ENCODE measurements at regions not wholly inside any gene's neighbourhood (a gene's known extent, or its start where the extent isn't known, plus 50 kb on each side); places are given as distances from the start of the nearest gene placed in this dataset.

DNA sequence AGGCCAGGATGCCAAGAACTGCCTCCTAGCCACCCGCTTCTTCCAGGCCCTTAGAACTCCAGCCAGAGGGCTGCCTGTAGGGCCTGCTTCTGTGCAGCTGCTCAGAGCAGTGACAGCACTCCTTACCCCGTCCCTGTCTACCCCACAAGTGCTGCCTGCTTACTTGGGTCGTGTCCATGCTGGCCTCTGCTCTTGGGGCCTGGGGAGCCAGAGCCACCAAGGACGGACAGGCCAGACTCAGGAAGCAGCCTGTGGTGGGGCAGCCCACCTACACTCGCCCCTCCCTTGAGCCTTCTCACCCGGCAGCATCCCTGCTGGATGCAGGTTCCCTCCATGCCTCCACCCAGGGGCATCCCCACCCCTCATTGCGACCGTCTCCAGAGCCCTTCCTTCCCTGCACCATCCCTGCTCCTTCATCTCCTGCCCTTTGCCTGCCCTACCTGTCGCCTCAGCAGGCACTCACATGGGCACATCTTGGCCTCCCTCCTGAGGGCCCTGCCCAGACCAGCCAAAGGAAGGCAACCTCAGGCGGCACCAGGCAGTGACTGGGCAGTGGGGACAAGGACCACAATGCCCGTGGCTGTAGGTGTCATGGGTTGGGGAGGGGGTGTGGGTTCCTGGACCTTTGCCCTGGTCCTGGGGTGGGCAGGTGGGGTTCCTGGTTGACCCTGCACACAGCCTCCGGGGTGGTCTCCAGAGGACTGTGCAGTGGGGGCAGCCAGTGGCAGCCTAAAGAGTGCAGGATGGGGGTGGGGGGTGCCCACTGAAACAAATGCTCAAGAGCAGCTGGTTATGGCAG, 78.0 kb upstream of the TNS3 start:
- no peaks in the 10 kb centered on the region for H3K79me2 ChIP-seq (ENCODE audit: insufficient read depth, low read length)
- TF ChIP-seq EZH2 (IDR thresholded peaks at IDR 0.05; ENCODE audit: borderline replicate concordance, low read length): no peak
- TF ChIP-seq, protein P1, sequence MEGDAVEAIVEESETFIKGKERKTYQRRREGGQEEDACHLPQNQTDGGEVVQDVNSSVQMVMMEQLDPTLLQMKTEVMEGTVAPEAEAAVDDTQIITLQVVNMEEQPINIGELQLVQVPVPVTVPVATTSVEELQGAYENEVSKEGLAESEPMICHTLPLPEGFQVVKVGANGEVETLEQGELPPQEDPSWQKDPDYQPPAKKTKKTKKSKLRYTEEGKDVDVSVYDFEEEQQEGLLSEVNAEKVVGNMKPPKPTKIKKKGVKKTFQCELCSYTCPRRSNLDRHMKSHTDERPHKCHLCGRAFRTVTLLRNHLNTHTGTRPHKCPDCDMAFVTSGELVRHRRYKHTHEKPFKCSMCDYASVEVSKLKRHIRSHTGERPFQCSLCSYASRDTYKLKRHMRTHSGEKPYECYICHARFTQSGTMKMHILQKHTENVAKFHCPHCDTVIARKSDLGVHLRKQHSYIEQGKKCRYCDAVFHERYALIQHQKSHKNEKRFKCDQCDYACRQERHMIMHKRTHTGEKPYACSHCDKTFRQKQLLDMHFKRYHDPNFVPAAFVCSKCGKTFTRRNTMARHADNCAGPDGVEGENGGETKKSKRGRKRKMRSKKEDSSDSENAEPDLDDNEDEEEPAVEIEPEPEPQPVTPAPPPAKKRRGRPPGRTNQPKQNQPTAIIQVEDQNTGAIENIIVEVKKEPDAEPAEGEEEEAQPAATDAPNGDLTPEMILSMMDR (IDR thresholded peaks at IDR 0.05; ENCODE audit: low read length): no peak
- H3K9ac ChIP-seq (ENCODE audit: low read length): no peak overlapping the region
- H3K9me2 ChIP-seq (ENCODE audit: low read depth, low read length): no peaks in the 10 kb centered on the region
- H3K4me1 ChIP-seq (ENCODE audit: insufficient read depth, low read length, severe bottlenecking): peaks cover 15% of the 10 kb centered on the region
- no peak overlapping the region for H3K4me3 ChIP-seq (ENCODE audit: low read depth, low read length, poor library complexity, severe bottlenecking)
- H3K27me3 ChIP-seq (ENCODE audit: insufficient read depth, low read length): no peaks in the 10 kb centered on the region
- no peaks in the 10 kb centered on the region for H3K9me3 ChIP-seq (ENCODE audit: low read length)
- no peaks in the 10 kb centered on the region for H4K20me1 ChIP-seq (ENCODE audit: insufficient read depth, low read length)
- H3F3A ChIP-seq (ENCODE audit: insufficient read depth, low read length): no peaks in the 10 kb centered on the region
- no peak overlapping the region for H3K4me2 ChIP-seq (ENCODE audit: low read length)
- no peak overlapping the region for H3K27ac ChIP-seq (ENCODE audit: low read depth, low read length, poor library complexity, severe bottlenecking)
- H3K36me3 ChIP-seq (ENCODE audit: insufficient read depth, low read length): no peaks in the 10 kb centered on the region
- no peak overlapping the region for H2AFZ ChIP-seq (ENCODE audit: low read length)

DNA sequence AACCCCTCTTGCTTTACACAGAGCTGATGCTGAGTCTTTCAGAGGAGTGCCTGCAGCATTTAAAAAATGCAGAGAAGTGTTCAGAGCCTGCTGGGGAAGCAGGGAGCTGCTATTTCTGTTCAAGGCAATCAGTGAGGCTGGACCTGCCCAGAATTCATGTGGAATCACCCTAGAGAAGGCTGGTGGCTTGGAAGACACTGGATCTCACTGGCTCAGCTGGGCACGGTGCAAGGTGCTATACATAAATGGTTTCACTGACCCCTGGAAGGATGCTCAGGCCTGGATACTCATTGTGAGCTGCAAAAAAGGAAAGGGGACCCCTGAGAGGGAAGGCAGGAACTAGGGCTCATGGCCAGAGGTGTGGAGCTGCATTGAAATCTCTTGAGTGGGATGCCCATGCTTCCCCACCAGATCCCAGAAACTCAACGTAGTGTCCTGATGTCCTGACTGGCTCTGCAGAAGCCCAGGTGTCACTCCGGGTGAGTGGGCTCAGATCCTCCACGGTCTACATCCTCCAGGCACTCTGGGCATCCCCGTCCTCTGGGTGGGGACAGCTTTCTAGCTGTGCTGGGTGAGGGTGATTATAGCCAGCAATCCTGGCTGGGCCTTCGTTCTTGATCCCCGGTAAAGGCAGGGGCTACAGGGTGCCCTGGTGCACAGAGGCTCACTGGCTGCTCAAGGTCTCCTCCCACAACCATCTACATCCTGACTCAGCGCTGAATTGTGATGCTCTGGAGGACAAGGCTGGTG, 77.2 kb upstream of the TNS3 start:
- Histone ChIP-seq H3K4me1 (ENCODE audit: insufficient read depth, low read length, severe bottlenecking) (peaks cover 19% of the 10 kb centered on the region), H2AFZ (ENCODE audit: low read length) (no peak overlapping the region), H3K4me3 (ENCODE audit: low read depth, low read length, poor library complexity, severe bottlenecking) (no peak overlapping the region), H3K36me3 (ENCODE audit: insufficient read depth, low read length) (no peaks in the 10 kb centered on the region), H3K9ac (ENCODE audit: low read length) (no peak overlapping the region), H3K27me3 (ENCODE audit: insufficient read depth, low read length) (no peaks in the 10 kb centered on the region), H3K9me2 (ENCODE audit: low read depth, low read length) (no peaks in the 10 kb centered on the region), H3K4me2 (ENCODE audit: low read length) (no peak overlapping the region), H3K9me3 (ENCODE audit: low read length) (no peaks in the 10 kb centered on the region), H4K20me1 (ENCODE audit: insufficient read depth, low read length) (no peaks in the 10 kb centered on the region), H3K27ac (ENCODE audit: low read depth, low read length, poor library complexity, severe bottlenecking) (no peak overlapping the region), H3F3A (ENCODE audit: insufficient read depth, low read length) (no peaks in the 10 kb centered on the region), H3K79me2 (ENCODE audit: insufficient read depth, low read length) (no peaks in the 10 kb centered on the region)
- TF ChIP-seq EZH2 (IDR thresholded peaks at IDR 0.05; ENCODE audit: borderline replicate concordance, low read length): no peak
- TF ChIP-seq, protein P1 (IDR thresholded peaks at IDR 0.05; ENCODE audit: low read length): no peak

DNA sequence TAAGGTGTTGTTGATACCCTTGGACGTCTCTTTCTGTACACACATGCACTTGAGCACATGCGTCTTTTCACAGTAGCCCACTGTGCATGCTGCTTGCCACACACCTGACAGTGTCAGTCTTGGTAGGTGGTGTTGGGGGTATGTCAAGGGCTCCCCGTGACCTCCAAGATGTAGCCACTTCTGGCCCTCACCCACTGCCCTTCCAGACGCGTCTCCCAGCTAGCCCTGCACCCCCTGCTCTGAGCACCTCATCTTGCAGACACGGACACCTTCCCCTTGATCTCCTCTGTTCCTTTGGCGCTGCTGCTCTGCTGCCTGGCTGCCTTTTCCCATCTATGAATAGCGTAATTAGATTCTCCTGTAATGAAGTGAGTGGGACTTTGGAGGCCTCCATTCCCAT, 75.2 kb upstream of the TNS3 start:
- Histone ChIP-seq H2AFZ (ENCODE audit: low read length) (no peak overlapping the region), H3K4me3 (ENCODE audit: low read depth, low read length, poor library complexity, severe bottlenecking) (no peak overlapping the region), H3K27me3 (ENCODE audit: insufficient read depth, low read length) (no peaks in the 10 kb centered on the region), H3K9me2 (ENCODE audit: low read depth, low read length) (no peaks in the 10 kb centered on the region), H3K4me1 (ENCODE audit: insufficient read depth, low read length, severe bottlenecking) (peaks cover 33% of the 10 kb centered on the region), H3K27ac (ENCODE audit: low read depth, low read length, poor library complexity, severe bottlenecking) (no peak overlapping the region), H3K36me3 (ENCODE audit: insufficient read depth, low read length) (no peaks in the 10 kb centered on the region), H3K9me3 (ENCODE audit: low read length) (no peaks in the 10 kb centered on the region), H3F3A (ENCODE audit: insufficient read depth, low read length) (no peaks in the 10 kb centered on the region), H3K9ac (ENCODE audit: low read length) (no peak overlapping the region), H3K4me2 (ENCODE audit: low read length) (no peak overlapping the region), H3K79me2 (ENCODE audit: insufficient read depth, low read length) (no peaks in the 10 kb centered on the region), H4K20me1 (ENCODE audit: insufficient read depth, low read length) (no peaks in the 10 kb centered on the region)
- TF ChIP-seq, protein P1 (IDR thresholded peaks at IDR 0.05; ENCODE audit: low read length): no peak
- no peak for TF ChIP-seq EZH2 (IDR thresholded peaks at IDR 0.05; ENCODE audit: borderline replicate concordance, low read length)

All from OCI-LY1 (cell line).